ENCODE measurements at regions not wholly inside any gene's neighbourhood (a gene's known extent, or its start where the extent isn't known, plus 50 kb on each side); places are given as distances from the start of the nearest gene placed in this dataset.

- intact Hi-C loops (cut with micrococcal nuclease; ENCODE audit: unreplicated experiment), result no loop called here
- POLR2A ChIA-PET, result no interaction called here
- in situ Hi-C loops (cut with HindIII; ENCODE audit: low pct_unique_long_range_greater_than_20kb, low sequenced_read_pairs), result no loop called here
- CTCF ChIA-PET, result no interaction called here
- H3K4me3 ChIP-seq (ENCODE audit: low read depth in 2 of 2, low read length in 2 of 2), result no peak overlapping the region
- no peak for TF ChIP-seq SIN3A (IDR thresholded peaks at IDR 0.05; ENCODE audit: borderline replicate concordance, insufficient read depth, low read depth, low read length)
- TF ChIP-seq CTCF (IDR thresholded peaks at IDR 0.05), result no peak
- TF ChIP-seq, protein P1, sequence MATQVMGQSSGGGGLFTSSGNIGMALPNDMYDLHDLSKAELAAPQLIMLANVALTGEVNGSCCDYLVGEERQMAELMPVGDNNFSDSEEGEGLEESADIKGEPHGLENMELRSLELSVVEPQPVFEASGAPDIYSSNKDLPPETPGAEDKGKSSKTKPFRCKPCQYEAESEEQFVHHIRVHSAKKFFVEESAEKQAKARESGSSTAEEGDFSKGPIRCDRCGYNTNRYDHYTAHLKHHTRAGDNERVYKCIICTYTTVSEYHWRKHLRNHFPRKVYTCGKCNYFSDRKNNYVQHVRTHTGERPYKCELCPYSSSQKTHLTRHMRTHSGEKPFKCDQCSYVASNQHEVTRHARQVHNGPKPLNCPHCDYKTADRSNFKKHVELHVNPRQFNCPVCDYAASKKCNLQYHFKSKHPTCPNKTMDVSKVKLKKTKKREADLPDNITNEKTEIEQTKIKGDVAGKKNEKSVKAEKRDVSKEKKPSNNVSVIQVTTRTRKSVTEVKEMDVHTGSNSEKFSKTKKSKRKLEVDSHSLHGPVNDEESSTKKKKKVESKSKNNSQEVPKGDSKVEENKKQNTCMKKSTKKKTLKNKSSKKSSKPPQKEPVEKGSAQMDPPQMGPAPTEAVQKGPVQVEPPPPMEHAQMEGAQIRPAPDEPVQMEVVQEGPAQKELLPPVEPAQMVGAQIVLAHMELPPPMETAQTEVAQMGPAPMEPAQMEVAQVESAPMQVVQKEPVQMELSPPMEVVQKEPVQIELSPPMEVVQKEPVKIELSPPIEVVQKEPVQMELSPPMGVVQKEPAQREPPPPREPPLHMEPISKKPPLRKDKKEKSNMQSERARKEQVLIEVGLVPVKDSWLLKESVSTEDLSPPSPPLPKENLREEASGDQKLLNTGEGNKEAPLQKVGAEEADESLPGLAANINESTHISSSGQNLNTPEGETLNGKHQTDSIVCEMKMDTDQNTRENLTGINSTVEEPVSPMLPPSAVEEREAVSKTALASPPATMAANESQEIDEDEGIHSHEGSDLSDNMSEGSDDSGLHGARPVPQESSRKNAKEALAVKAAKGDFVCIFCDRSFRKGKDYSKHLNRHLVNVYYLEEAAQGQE (IDR thresholded peaks at IDR 0.05; ENCODE audit: insufficient read depth in 1 of 2, low read depth in 2 of 2, low read length in 1 of 2), result no peak
- H3K27me3 ChIP-seq (ENCODE audit: control insufficient read depth, insufficient read depth, low read length), result no peaks in the 10 kb centered on the region
- no peak overlapping the region for H3K27ac ChIP-seq (ENCODE audit: low read length)
- ATAC-seq (no peak), DNase-seq (ENCODE audit: low read depth, low spot score) (no peak)
- no peaks in the 10 kb centered on the region for H3K4me1 ChIP-seq (ENCODE audit: control insufficient read depth, insufficient read depth, low read length)
- H3K36me3 ChIP-seq (ENCODE audit: control insufficient read depth, insufficient read depth, low read length), result no peaks in the 10 kb centered on the region
- no TSS peak for BruUV-seq (replicated peaks)
- H3K9me3 ChIP-seq (ENCODE audit: control insufficient read depth, insufficient read depth, low read depth, low read length), result no peaks in the 10 kb centered on the region
These were observed 1300.7 kb upstream of the ZEB2 start for GRCh38 chr2:145820651-145821050.

DNA sequence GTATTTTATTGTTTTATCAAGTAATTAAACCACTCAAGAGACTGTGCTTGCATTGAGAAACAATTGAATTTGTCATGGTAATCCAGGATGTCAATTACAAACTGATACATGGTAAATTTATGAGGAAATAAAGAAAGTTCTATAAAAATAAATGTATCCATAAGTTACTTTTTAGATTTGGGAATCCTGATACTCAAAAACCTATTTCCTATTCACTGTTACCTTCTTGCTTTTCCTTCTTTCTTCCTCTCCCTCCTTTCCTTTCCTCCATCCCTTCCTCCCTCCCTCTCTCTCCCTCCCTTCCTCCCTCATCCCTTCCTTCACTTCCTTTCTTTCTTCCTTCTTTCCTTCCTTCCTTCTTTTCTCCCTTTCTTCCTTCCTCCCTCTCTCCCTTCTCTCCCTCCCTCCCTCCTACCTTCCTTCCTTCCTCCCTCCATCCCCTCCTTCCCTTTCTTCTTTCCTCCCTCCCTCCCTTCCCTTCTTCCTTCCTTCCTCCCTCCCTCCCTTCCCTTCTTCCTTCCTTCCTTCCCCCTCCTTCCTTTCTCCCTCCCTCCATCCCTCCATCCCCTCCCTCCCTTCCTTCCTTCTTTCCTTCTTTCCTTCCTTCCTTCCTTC lies 1299.1 kb upstream of the ZEB2 start:
- TF ChIP-seq SIN3A (IDR thresholded peaks at IDR 0.05; ENCODE audit: borderline replicate concordance, insufficient read depth, low read depth, low read length) (no peak), POLR2AphosphoS5 (IDR thresholded peaks at IDR 0.05; ENCODE audit: low read depth, low read length) (no peak), TCF7L2 (IDR thresholded peaks at IDR 0.05; ENCODE audit: low read depth, low read length) (no peak), CTCF (IDR thresholded peaks at IDR 0.05) (no peak)
- TF ChIP-seq, protein P1 (IDR thresholded peaks at IDR 0.05; ENCODE audit: insufficient read depth in 1 of 2, low read depth in 2 of 2, low read length in 1 of 2), result no peak
- Histone ChIP-seq H3K27ac (ENCODE audit: low read length) (no peak overlapping the region), H3K36me3 (ENCODE audit: control insufficient read depth, insufficient read depth, low read length) (no peaks in the 10 kb centered on the region), H3K9me3 (ENCODE audit: control insufficient read depth, insufficient read depth, low read depth, low read length) (no peaks in the 10 kb centered on the region), H3K4me1 (ENCODE audit: control insufficient read depth, insufficient read depth, low read length) (no peaks in the 10 kb centered on the region), H3K4me3 (ENCODE audit: low read depth in 2 of 2, low read length in 2 of 2) (no peak overlapping the region), H3K27me3 (ENCODE audit: control insufficient read depth, insufficient read depth, low read length) (no peaks in the 10 kb centered on the region)
- DNase-seq (ENCODE audit: low read depth, low spot score) (no peak), ATAC-seq (no peak)
- no TSS peak for BruUV-seq (replicated peaks)
- ChIA-PET POLR2A (no interaction called here), CTCF (no interaction called here)
- intact Hi-C loops (cut with micrococcal nuclease; ENCODE audit: unreplicated experiment), result no loop called here
- in situ Hi-C loops (cut with HindIII; ENCODE audit: low pct_unique_long_range_greater_than_20kb, low sequenced_read_pairs), result no loop called here
